ENCODE measurements at regions not wholly inside any gene's neighbourhood (a gene's known extent, or its start where the extent isn't known, plus 50 kb on each side); places are given as distances from the start of the nearest gene placed in this dataset.
A peak's percentile ranks its signal among the peaks of the same experiment; 100 is the strongest.

- no peak overlapping the region for H3K27ac ChIP-seq
- H3K9me3 ChIP-seq: no peaks in the 10 kb centered on the region
- peak; percentile 19 for DNase-seq
- no peak overlapping the region for H3K4me3 ChIP-seq
- H3K27me3 ChIP-seq: no peaks in the 10 kb centered on the region
- intact Hi-C loops (cut with DNase I; ENCODE audit: low total_unique reads): no loop called here
- H3K4me1 ChIP-seq: no peaks in the 10 kb centered on the region
- H3K36me3 ChIP-seq (ENCODE audit: low read depth, missing control alignments): no peaks in the 10 kb centered on the region
- WGBS, 2 donors: 40 to 44% methylated on average over 5 to 9 of the region's 9 CpGs
- no peak for TF ChIP-seq POLR2A (IDR thresholded peaks at IDR 0.05)
- TF ChIP-seq CTCF (IDR thresholded peaks at IDR 0.05): no peak
These were observed 271.0 kb downstream of the SKAP2 start for GRCh38 chr7:26593393-26593792.

GRCh38 chr7:26593896-26594295 lies 270.5 kb downstream of the SKAP2 start:
- Histone ChIP-seq H3K4me1 (no peaks in the 10 kb centered on the region), H3K27me3 (no peaks in the 10 kb centered on the region), H3K4me3 (no peak overlapping the region), H3K27ac (no peak overlapping the region), H3K9me3 (no peaks in the 10 kb centered on the region), H3K36me3 (ENCODE audit: low read depth, missing control alignments) (no peaks in the 10 kb centered on the region)
- no peak for DNase-seq
- WGBS, 2 donors: 49 to 57% methylated on average over 5 of the region's 5 CpGs
- no peak for TF ChIP-seq CTCF (IDR thresholded peaks at IDR 0.05)
- TF ChIP-seq POLR2A (IDR thresholded peaks at IDR 0.05): no peak
- intact Hi-C loops (cut with DNase I; ENCODE audit: low total_unique reads): no loop called here

- Histone ChIP-seq H3K4me3 (no peak overlapping the region), H3K9me3 (no peaks in the 10 kb centered on the region), H3K27ac (no peak overlapping the region), H3K36me3 (ENCODE audit: low read depth, missing control alignments) (no peaks in the 10 kb centered on the region), H3K4me1 (no peaks in the 10 kb centered on the region), H3K27me3 (no peaks in the 10 kb centered on the region)
- TF ChIP-seq CTCF (IDR thresholded peaks at IDR 0.05) (no peak), POLR2A (IDR thresholded peaks at IDR 0.05) (no peak)
- DNase-seq: no peak
- intact Hi-C loops (cut with DNase I; ENCODE audit: low total_unique reads): no loop called here
- WGBS, 2 donors: 55 to 66% methylated on average over 6 of the region's 6 CpGs
These were observed 269.8 kb downstream of the SKAP2 start for GRCh38 chr7:26594553-26594952.

- intact Hi-C loops (cut with DNase I; ENCODE audit: low total_unique reads): no loop called here
- H3K27ac ChIP-seq: no peak overlapping the region
- no peaks in the 10 kb centered on the region for H3K4me1 ChIP-seq
- H3K27me3 ChIP-seq: no peaks in the 10 kb centered on the region
- no peak for DNase-seq
- no peak for TF ChIP-seq CTCF (IDR thresholded peaks at IDR 0.05)
- H3K4me3 ChIP-seq: no peak overlapping the region
- H3K9me3 ChIP-seq: no peaks in the 10 kb centered on the region
- H3K36me3 ChIP-seq (ENCODE audit: low read depth, missing control alignments): no peaks in the 10 kb centered on the region
- 88 to 93% methylated on average over 2 of the region's 2 CpGs for WGBS, 2 donors
These were observed 265.5 kb downstream of the SKAP2 start for GRCh38 chr7:26598867-26599266.

- WGBS, 2 donors: 84 to 90% methylated on average over 7 of the region's 7 CpGs
- no peaks in the 10 kb centered on the region for H3K9me3 ChIP-seq
- H3K36me3 ChIP-seq (ENCODE audit: low read depth, missing control alignments): no peaks in the 10 kb centered on the region
- H3K27ac ChIP-seq: no peak overlapping the region
- TF ChIP-seq CTCF (IDR thresholded peaks at IDR 0.05) (no peak), POLR2A (IDR thresholded peaks at IDR 0.05) (no peak)
- no peaks in the 10 kb centered on the region for H3K27me3 ChIP-seq
- H3K4me3 ChIP-seq: no peak overlapping the region
- DNase-seq: no peak
- intact Hi-C loops (cut with DNase I; ENCODE audit: low total_unique reads): no loop called here
- no peaks in the 10 kb centered on the region for H3K4me1 ChIP-seq
These were observed 264.4 kb downstream of the SKAP2 start for GRCh38 chr7:26599982-26600381.

Data from testis (tissue), 2 donors.